Glutamatergic neuron (in vitro differentiated cells): ENCODE measurements at regions not wholly inside any gene's neighbourhood (a gene's known extent, or its start where the extent isn't known, plus 50 kb on each side); places are given as distances from the start of the nearest gene placed in this dataset.

ENCODE experiments used
- DNase-seq: peaks from one replicate; pipeline ENCODE4 v3.0.0; 2022
- H3K27ac Mint-ChIP-seq: one replicate; pipeline ENCODE4 v1.8.0; 2020; ENCODE audit warnings: mild to moderate bottlenecking, mixed read lengths, inconsistent platforms; ENCODE audit not compliant: unreplicated experiment
- H3K27me3 Mint-ChIP-seq: one replicate; pipeline ENCODE4 v1.8.0; 2020; ENCODE audit warnings: mild to moderate bottlenecking, moderate library complexity, mixed read lengths, inconsistent platforms; ENCODE audit not compliant: unreplicated experiment
- H3K36me3 Mint-ChIP-seq: one replicate; pipeline ENCODE4 v1.8.0; 2020; ENCODE audit warnings: mild to moderate bottlenecking, mixed read lengths, inconsistent platforms; ENCODE audit not compliant: unreplicated experiment
- H3K4me1 Mint-ChIP-seq: one replicate; pipeline ENCODE4 v1.8.0; 2020; ENCODE audit warnings: mild to moderate bottlenecking, low read depth, mixed read lengths, inconsistent platforms; ENCODE audit not compliant: unreplicated experiment
- H3K4me3 Mint-ChIP-seq: one replicate; pipeline ENCODE4 v1.8.0; 2020; ENCODE audit warnings: mild to moderate bottlenecking, mixed read lengths, inconsistent platforms; ENCODE audit not compliant: unreplicated experiment
- H3K9me3 Mint-ChIP-seq: one replicate; pipeline ENCODE4 v1.8.0; 2020; ENCODE audit warnings: mild to moderate bottlenecking, moderate library complexity, mixed read lengths, inconsistent platforms; ENCODE audit not compliant: unreplicated experiment
- TF ChIP-seq, protein P1 (sequence below): fragments of 200-600 bp; sonication (generic); IDR thresholded peaks from one replicate; pipeline ENCODE4 v1.5.0; 2021; ENCODE audit not compliant: partially characterized antibody, unreplicated experiment

DNA sequence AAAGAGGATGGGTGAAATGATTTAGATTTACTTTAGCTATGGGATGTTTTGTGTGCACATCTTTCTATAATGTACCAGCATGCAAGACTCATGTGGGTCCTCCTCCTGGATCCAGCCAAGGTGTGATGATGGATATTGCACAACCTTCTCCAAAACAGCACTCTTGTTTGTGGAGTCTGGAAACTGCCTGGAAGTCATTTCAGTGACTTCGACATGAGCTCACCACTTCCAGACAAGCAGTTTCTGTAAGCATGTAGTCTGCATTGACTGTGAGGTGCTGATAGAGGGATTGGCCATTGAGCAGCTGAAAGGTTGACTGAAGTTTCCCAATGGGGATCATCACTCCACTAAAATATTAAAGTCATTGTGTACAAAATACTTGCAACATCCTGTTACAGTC, 154.0 kb downstream of the TRIB2 start:
- TF ChIP-seq, protein P1, sequence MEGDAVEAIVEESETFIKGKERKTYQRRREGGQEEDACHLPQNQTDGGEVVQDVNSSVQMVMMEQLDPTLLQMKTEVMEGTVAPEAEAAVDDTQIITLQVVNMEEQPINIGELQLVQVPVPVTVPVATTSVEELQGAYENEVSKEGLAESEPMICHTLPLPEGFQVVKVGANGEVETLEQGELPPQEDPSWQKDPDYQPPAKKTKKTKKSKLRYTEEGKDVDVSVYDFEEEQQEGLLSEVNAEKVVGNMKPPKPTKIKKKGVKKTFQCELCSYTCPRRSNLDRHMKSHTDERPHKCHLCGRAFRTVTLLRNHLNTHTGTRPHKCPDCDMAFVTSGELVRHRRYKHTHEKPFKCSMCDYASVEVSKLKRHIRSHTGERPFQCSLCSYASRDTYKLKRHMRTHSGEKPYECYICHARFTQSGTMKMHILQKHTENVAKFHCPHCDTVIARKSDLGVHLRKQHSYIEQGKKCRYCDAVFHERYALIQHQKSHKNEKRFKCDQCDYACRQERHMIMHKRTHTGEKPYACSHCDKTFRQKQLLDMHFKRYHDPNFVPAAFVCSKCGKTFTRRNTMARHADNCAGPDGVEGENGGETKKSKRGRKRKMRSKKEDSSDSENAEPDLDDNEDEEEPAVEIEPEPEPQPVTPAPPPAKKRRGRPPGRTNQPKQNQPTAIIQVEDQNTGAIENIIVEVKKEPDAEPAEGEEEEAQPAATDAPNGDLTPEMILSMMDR: no peak
- Mint-ChIP-seq H3K4me3 (no peak overlapping the region), H3K36me3 (peaks cover under 1% of the 10 kb centered on the region), H3K4me1 (no peaks in the 10 kb centered on the region), H3K9me3 (peaks cover 4% of the 10 kb centered on the region), H3K27me3 (peaks cover 2% of the 10 kb centered on the region), H3K27ac (no peak overlapping the region)
- DNase-seq: no peak

DNA sequence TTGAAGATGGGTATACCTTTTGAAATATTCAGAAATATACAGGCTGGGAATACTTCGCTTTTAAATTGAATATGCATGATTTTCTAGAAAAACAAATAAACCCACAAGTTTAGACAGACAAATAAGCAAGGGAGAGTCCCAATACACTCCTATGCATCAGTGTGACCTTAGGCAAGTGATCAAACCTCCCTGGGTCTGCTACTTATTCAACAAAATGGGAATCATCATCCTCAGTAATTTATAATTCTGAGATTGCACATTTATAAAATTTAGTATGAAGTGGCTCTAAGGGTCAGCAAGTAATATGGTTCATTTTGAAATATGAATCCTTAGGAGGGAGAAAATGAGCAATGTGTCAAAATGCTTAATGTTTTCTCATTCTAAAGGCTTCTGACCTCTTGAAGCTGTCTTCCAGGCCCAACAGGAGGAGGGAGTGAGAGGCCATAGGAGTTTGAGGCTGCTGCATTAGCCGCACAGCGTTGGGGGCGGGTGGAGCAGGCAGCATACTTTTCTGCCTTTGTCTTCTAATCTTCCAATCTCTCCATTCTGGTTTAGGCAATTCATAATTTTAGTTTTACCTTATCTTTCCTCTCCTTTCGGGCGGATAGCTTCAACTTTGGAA, 155.1 kb downstream of the TRIB2 start:
- no peak overlapping the region for H3K27ac Mint-ChIP-seq
- H3K27me3 Mint-ChIP-seq: peaks cover 2% of the 10 kb centered on the region

DNA sequence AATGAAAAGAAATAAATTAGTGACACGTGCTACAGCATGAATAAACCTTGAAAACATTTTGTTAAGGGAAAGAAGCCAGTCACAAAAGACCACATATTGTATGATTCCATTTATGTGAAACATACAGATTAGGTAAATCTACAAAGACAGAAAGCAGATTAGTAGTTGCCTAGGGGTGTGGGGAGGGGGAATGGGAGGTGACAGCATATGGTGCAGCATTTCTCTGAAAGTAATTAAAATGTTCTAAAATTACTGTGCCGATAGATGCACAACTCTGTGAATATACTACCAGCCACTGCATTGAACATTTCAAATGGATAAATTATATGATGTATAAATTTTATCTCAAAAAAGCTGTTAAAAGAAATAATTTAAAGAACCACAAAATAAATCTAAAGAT, 161.0 kb downstream of the TRIB2 start:
- no peak overlapping the region for H3K27ac Mint-ChIP-seq

More for the DNA sequence above, 155.1 kb downstream of the TRIB2 start:
- Mint-ChIP-seq H3K4me1 (no peaks in the 10 kb centered on the region), H3K4me3 (no peak overlapping the region), H3K36me3 (no peaks in the 10 kb centered on the region), H3K9me3 (peaks cover 4% of the 10 kb centered on the region)
- DNase-seq: no peak
- TF ChIP-seq, protein P1: no peak

DNA sequence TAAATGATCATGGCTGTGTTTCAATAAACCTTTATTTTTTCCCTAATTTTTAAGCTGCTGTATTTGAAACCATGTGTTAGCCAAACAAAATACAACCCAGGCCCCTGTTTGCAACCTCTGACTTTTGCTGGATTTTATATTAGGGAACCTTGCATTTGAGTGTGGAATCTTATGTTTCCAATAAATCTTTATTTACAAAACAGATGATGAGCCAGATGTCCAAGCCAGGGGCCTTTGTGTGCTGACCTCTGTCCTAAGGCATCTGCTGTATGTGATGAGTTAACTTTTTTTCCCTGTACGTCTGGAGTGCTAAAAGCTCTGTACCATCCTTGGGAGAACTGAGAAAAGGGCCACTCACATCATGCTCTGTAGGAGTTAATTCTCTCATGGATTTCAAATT, 162.9 kb downstream of the TRIB2 start:
- peaks cover 6% of the 10 kb centered on the region for H3K4me1 Mint-ChIP-seq

More for the DNA sequence above, 161.0 kb downstream of the TRIB2 start:
- Mint-ChIP-seq H3K9me3 (peaks cover 2% of the 10 kb centered on the region), H3K36me3 (no peaks in the 10 kb centered on the region), H3K4me3 (no peak overlapping the region), H3K4me1 (peaks cover 6% of the 10 kb centered on the region), H3K27me3 (peaks cover 2% of the 10 kb centered on the region)
- DNase-seq: no peak
- TF ChIP-seq, protein P1: no peak

DNA sequence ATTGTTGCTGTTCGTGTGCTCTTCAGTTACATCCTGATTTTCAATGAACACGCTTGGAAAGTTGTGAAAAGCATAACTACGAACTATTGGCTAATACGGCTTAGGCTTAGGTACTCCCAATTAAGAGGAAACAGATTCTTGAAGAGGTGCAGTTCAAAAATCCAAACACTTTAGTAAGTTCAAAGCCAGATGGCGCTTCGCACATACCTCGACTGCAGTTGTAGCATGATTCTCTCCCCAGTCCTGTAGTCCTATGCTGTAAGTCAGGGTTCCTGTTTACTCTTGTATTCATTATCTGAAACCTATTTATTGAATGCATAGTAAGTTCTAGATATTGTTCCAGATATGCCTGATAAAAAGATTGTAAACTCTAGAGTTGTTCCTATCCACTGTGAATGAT, 165.2 kb downstream of the TRIB2 start:
- peaks cover 6% of the 10 kb centered on the region for H3K4me1 Mint-ChIP-seq
- no peak overlapping the region for H3K27ac Mint-ChIP-seq
- TF ChIP-seq, protein P1: no peak
- H3K27me3 Mint-ChIP-seq: no peaks in the 10 kb centered on the region
- no peaks in the 10 kb centered on the region for H3K36me3 Mint-ChIP-seq
- DNase-seq: no peak
- peaks cover 2% of the 10 kb centered on the region for H3K9me3 Mint-ChIP-seq
- no peak overlapping the region for H3K4me3 Mint-ChIP-seq

More for the DNA sequence above, 162.9 kb downstream of the TRIB2 start:
- TF ChIP-seq, protein P1: no peak
- no peak for DNase-seq
- Mint-ChIP-seq H3K27ac (peak overlapping the region; percentile 56), H3K27me3 (no peaks in the 10 kb centered on the region), H3K36me3 (no peaks in the 10 kb centered on the region), H3K4me3 (no peak overlapping the region), H3K9me3 (peaks cover 2% of the 10 kb centered on the region)
